Hippocampal formation (tissue), 2 donors: ENCODE measurements at regions not wholly inside any gene's neighbourhood (a gene's known extent, or its start where the extent isn't known, plus 50 kb on each side); places are given as distances from the start of the nearest gene placed in this dataset.

Experiments
- DNase-seq, 2 donors: peaks; one replicate each; lab custom pipeline; 2025; lab: John Stamatoyannopoulos, UW

GRCh38 chr4:130479020-130479419 lies 1383.1 kb downstream of the C4orf33 start:
- no peak for DNase-seq

- DNase-seq, result no peak
Measured at GRCh38 chr4:130479674-130480073, 1383.7 kb downstream of the C4orf33 start.

GRCh38 chr4:130484826-130485225 lies 1388.9 kb downstream of the C4orf33 start:
- no peak for DNase-seq

- no peak for DNase-seq
Measured at GRCh38 chr4:130485371-130485770, 1389.4 kb downstream of the C4orf33 start.

- no peak for DNase-seq
Measured at GRCh38 chr4:130486186-130486585, 1390.2 kb downstream of the C4orf33 start.

GRCh38 chr4:130486841-130487240 lies 1390.9 kb downstream of the C4orf33 start:
- no peak for DNase-seq

- DNase-seq, result no peak
Measured at GRCh38 chr4:130510661-130511060, 1414.7 kb downstream of the C4orf33 start.

GRCh38 chr4:130511776-130512175 lies 1415.8 kb downstream of the C4orf33 start:
- no peak for DNase-seq

GRCh38 chr4:130524057-130524456 lies 1428.1 kb downstream of the C4orf33 start:
- no peak for DNase-seq

GRCh38 chr4:130530505-130530904 lies 1434.6 kb downstream of the C4orf33 start:
- no peak for DNase-seq

GRCh38 chr4:130534651-130535050 lies 1438.7 kb downstream of the C4orf33 start:
- DNase-seq, result no peak

- no peak for DNase-seq
Measured at GRCh38 chr4:130542953-130543352, 1447.0 kb downstream of the C4orf33 start.

GRCh38 chr4:130545171-130545570 lies 1449.2 kb downstream of the C4orf33 start:
- no peak for DNase-seq

- no peak for DNase-seq
Measured at GRCh38 chr4:130545596-130545995, 1449.6 kb downstream of the C4orf33 start.

- no peak for DNase-seq
Measured at GRCh38 chr4:130559268-130559667, 1463.3 kb downstream of the C4orf33 start.

- peak; percentile 4 to 15 for DNase-seq
Measured at GRCh38 chr4:130563185-130563888, 1467.4 kb downstream of the C4orf33 start.

- no peak for DNase-seq
Measured at GRCh38 chr4:130563889-130564418, 1468.0 kb downstream of the C4orf33 start.

GRCh38 chr4:130568746-130569145 lies 1472.8 kb downstream of the C4orf33 start:
- DNase-seq, result no peak

- DNase-seq, result no peak
Measured at GRCh38 chr4:130573742-130574141, 1477.8 kb downstream of the C4orf33 start.

GRCh38 chr4:130574215-130574614 lies 1478.3 kb downstream of the C4orf33 start:
- no peak for DNase-seq

- DNase-seq, result no peak
Measured at GRCh38 chr4:130576218-130576617, 1480.3 kb downstream of the C4orf33 start.

- DNase-seq, result no peak
Measured at GRCh38 chr4:130591091-130591490, 1495.1 kb downstream of the C4orf33 start.

GRCh38 chr4:130600706-130601105 lies 1504.8 kb downstream of the C4orf33 start:
- no peak for DNase-seq

- DNase-seq, result no peak
Measured at GRCh38 chr4:130603043-130603442, 1507.1 kb downstream of the C4orf33 start.
